Neural progenitor cell (in vitro differentiated cells): ENCODE measurements at regions not wholly inside any gene's neighbourhood (a gene's known extent, or its start where the extent isn't known, plus 50 kb on each side); places are given as distances from the start of the nearest gene placed in this dataset.

Experiments used
- DNase-seq: peaks from one replicate; pipeline ENCODE4 v3.0.0-alpha.2; 2016; ENCODE audit warnings: low spot score
- H2AFZ ChIP-seq: fragments of 200-600 bp; sonication (generic); replicated peaks from 2 replicates; pipeline ENCODE4 v1.6.1; 2016; ENCODE audit warnings: antibody characterized with exemption
- H3F3A ChIP-seq: fragments of 200-600 bp; sonication (generic); 2 replicates; pipeline ENCODE4 v1.6.1; 2016; ENCODE audit warnings: antibody characterized with exemption, low read depth
- H3K27ac ChIP-seq: fragments of 200-600 bp; sonication (generic); 2 replicates; pipeline ENCODE4 v1.5.1; 2016; ENCODE audit warnings: mild to moderate bottlenecking
- H3K27me3 ChIP-seq: fragments of 200-600 bp; sonication (generic); 2 replicates; pipeline ENCODE4 v1.6.1; 2016; ENCODE audit warnings: mild to moderate bottlenecking, moderate library complexity
- H3K36me3 ChIP-seq: fragments of 200-600 bp; sonication (generic); 2 replicates; pipeline ENCODE4 v1.5.1; 2016
- H3K4me1 ChIP-seq: fragments of 200-600 bp; sonication (generic); 2 replicates; pipeline ENCODE4 v1.6.1; 2016; ENCODE audit warnings: mixed run types
- H3K4me2 ChIP-seq: fragments of 200-600 bp; sonication (generic); 2 replicates; pipeline ENCODE4 v1.6.1; 2016
- H3K4me3 ChIP-seq: fragments of 200-600 bp; sonication (generic); 2 replicates; pipeline ENCODE4 v1.5.1; 2016
- H3K79me2 ChIP-seq: fragments of 200-600 bp; sonication (generic); 2 replicates; pipeline ENCODE4 v1.6.1; 2016; ENCODE audit warnings: low read depth
- H3K9ac ChIP-seq: fragments of 200-600 bp; sonication (generic); 2 replicates; pipeline ENCODE4 v1.6.1; 2016
- H3K9me3 ChIP-seq: fragments of 200-600 bp; sonication (generic); 2 replicates; pipeline ENCODE4 v1.5.1; 2016; ENCODE audit warnings: low read depth
- H4K20me1 ChIP-seq: fragments of 200-600 bp; sonication (generic); 2 replicates; pipeline ENCODE4 v1.6.1; 2016; ENCODE audit warnings: low read depth
- H3K27ac Mint-ChIP-seq: 3 replicates; pipeline ENCODE4 v1.8.0; 2021; ENCODE audit warnings: mixed read lengths
- H3K27me3 Mint-ChIP-seq: 2 replicates; pipeline ENCODE4 v1.8.0; 2022; ENCODE audit warnings: low read depth, mild to moderate bottlenecking, inconsistent platforms, moderate library complexity, mixed read lengths; ENCODE audit not compliant: insufficient read depth
- H3K36me3 Mint-ChIP-seq: 3 replicates; pipeline ENCODE4 v1.8.0; 2021; ENCODE audit warnings: mixed read lengths
- H3K4me1 Mint-ChIP-seq: 3 replicates; pipeline ENCODE4 v1.8.0; 2021; ENCODE audit warnings: mixed read lengths
- H3K4me3 Mint-ChIP-seq: 3 replicates; pipeline ENCODE4 v1.8.0; 2021; ENCODE audit warnings: mild to moderate bottlenecking, moderate library complexity, mixed read lengths
- H3K9me3 Mint-ChIP-seq: 3 replicates; pipeline ENCODE4 v1.8.0; 2020; ENCODE audit warnings: mixed read lengths
- CTCF ChIP-seq: fragments of 200-600 bp; sonication (generic); IDR thresholded peaks from 2 replicates; pipeline ENCODE4 v1.5.1; 2017; ENCODE audit warnings: antibody characterized with exemption, mild to moderate bottlenecking
- EZH2 ChIP-seq: fragments of 200-600 bp; sonication (generic); IDR thresholded peaks from 2 replicates; pipeline ENCODE4 v1.6.1; 2017; ENCODE audit warnings: antibody characterized with exemption, mild to moderate bottlenecking, moderate library complexity
- EZH2phosphoT487 ChIP-seq: fragments of 200-600 bp; sonication (generic); IDR thresholded peaks from 2 replicates; pipeline ENCODE4 v1.6.1; 2017; ENCODE audit warnings: antibody characterized with exemption

- H3K4me3 ChIP-seq = no peak overlapping the region
- Mint-ChIP-seq H3K36me3 (peaks cover 8% of the 10 kb centered on the region), H3K4me3 (no peak overlapping the region), H3K4me1 (peaks cover 3% of the 10 kb centered on the region), H3K9me3 (peaks cover 19% of the 10 kb centered on the region), H3K27ac (no peak overlapping the region), H3K27me3 (no peaks in the 10 kb centered on the region)
- H3K79me2 ChIP-seq = no peaks in the 10 kb centered on the region
- H3K9ac ChIP-seq = no peak overlapping the region
- no peaks in the 10 kb centered on the region for H3F3A ChIP-seq
- peaks cover 6% of the 10 kb centered on the region for H3K4me1 ChIP-seq
- no peak overlapping the region for H2AFZ ChIP-seq
- no peaks in the 10 kb centered on the region for H3K9me3 ChIP-seq
- DNase-seq = no peak
- no peak overlapping the region for H3K4me2 ChIP-seq
- no peak overlapping the region for H3K27ac ChIP-seq
- no peak for TF ChIP-seq EZH2phosphoT487
- H4K20me1 ChIP-seq = no peaks in the 10 kb centered on the region
- H3K27me3 ChIP-seq = no peaks in the 10 kb centered on the region
- H3K36me3 ChIP-seq = no peaks in the 10 kb centered on the region
Observed at GRCh38 chr3:64971602-64972001, 283.8 kb upstream of the ADAMTS9 start.

GRCh38 chr3:64970634-64971033, 282.8 kb upstream of the ADAMTS9 start:
- no peak overlapping the region for H2AFZ ChIP-seq
- Mint-ChIP-seq H3K4me3 (no peak overlapping the region), H3K27me3 (no peaks in the 10 kb centered on the region), H3K4me1 (peaks cover 3% of the 10 kb centered on the region), H3K27ac (no peak overlapping the region), H3K36me3 (peaks cover 8% of the 10 kb centered on the region), H3K9me3 (peaks cover 19% of the 10 kb centered on the region)
- no peak for DNase-seq
- no peak for TF ChIP-seq EZH2
- no peak for TF ChIP-seq EZH2phosphoT487
- TF ChIP-seq CTCF = no peak
- H3K79me2 ChIP-seq = no peaks in the 10 kb centered on the region
- no peak overlapping the region for H3K4me3 ChIP-seq
- H3K36me3 ChIP-seq = no peaks in the 10 kb centered on the region
- peaks cover 6% of the 10 kb centered on the region for H3K4me1 ChIP-seq
- H3K27ac ChIP-seq = no peak overlapping the region
- no peaks in the 10 kb centered on the region for H3F3A ChIP-seq
- H3K27me3 ChIP-seq = no peaks in the 10 kb centered on the region
- H3K4me2 ChIP-seq = no peak overlapping the region
- no peak overlapping the region for H3K9ac ChIP-seq
- no peaks in the 10 kb centered on the region for H4K20me1 ChIP-seq
- H3K9me3 ChIP-seq = no peaks in the 10 kb centered on the region

- H3K36me3 Mint-ChIP-seq = peaks cover 4% of the 10 kb centered on the region
- no peaks in the 10 kb centered on the region for H4K20me1 ChIP-seq
- H3K4me2 ChIP-seq = no peak overlapping the region
- H3K9ac ChIP-seq = no peak overlapping the region
- TF ChIP-seq CTCF (no peak), EZH2 (no peak), EZH2phosphoT487 (no peak)
- no peak for DNase-seq
- no peaks in the 10 kb centered on the region for H3K4me1 ChIP-seq
- H3K4me3 Mint-ChIP-seq = no peak overlapping the region
- no peak overlapping the region for H3K4me3 ChIP-seq
- H3K36me3 ChIP-seq = no peaks in the 10 kb centered on the region
- no peak overlapping the region for H3K27ac ChIP-seq
- H3K27me3 ChIP-seq = no peaks in the 10 kb centered on the region
- H3K9me3 Mint-ChIP-seq = no peaks in the 10 kb centered on the region
- no peak overlapping the region for H2AFZ ChIP-seq
- peaks cover 4% of the 10 kb centered on the region for H3K27me3 Mint-ChIP-seq
- H3K79me2 ChIP-seq = no peaks in the 10 kb centered on the region
- H3K27ac Mint-ChIP-seq = no peak overlapping the region
- H3K4me1 Mint-ChIP-seq = no peaks in the 10 kb centered on the region
- no peaks in the 10 kb centered on the region for H3K9me3 ChIP-seq
- no peaks in the 10 kb centered on the region for H3F3A ChIP-seq
Observed at GRCh38 chr3:64961301-64961700, 273.5 kb upstream of the ADAMTS9 start.

- TF ChIP-seq CTCF (no peak), EZH2 (no peak), EZH2phosphoT487 (no peak)
- H3K4me1 ChIP-seq = peaks cover 6% of the 10 kb centered on the region
- Mint-ChIP-seq H3K27ac (no peak overlapping the region), H3K4me1 (peaks cover 7% of the 10 kb centered on the region), H3K9me3 (no peaks in the 10 kb centered on the region), H3K4me3 (no peak overlapping the region), H3K27me3 (peaks cover 4% of the 10 kb centered on the region), H3K36me3 (peaks cover 4% of the 10 kb centered on the region)
- H2AFZ ChIP-seq = no peak overlapping the region
- no peaks in the 10 kb centered on the region for H3F3A ChIP-seq
- no peaks in the 10 kb centered on the region for H3K9me3 ChIP-seq
- H3K4me3 ChIP-seq = no peak overlapping the region
- no peaks in the 10 kb centered on the region for H4K20me1 ChIP-seq
- no peaks in the 10 kb centered on the region for H3K79me2 ChIP-seq
- no peak overlapping the region for H3K9ac ChIP-seq
- H3K27ac ChIP-seq = no peak overlapping the region
- H3K27me3 ChIP-seq = no peaks in the 10 kb centered on the region
- DNase-seq = no peak
- no peak overlapping the region for H3K4me2 ChIP-seq
- no peaks in the 10 kb centered on the region for H3K36me3 ChIP-seq
Observed at GRCh38 chr3:64958199-64958843, 270.5 kb upstream of the ADAMTS9 start.
